H1 (cell line): ENCODE measurements at regions not wholly inside any gene's neighbourhood (a gene's known extent, or its start where the extent isn't known, plus 50 kb on each side); places are given as distances from the start of the nearest gene placed in this dataset.

Experiments used
- CTCF ChIA-PET: fragments of 300-600 bp; sonication (Branson Sonifier 250); formaldehyde crosslinking; loops from one replicate; lab custom pipeline; 2021; ENCODE audit not compliant: partially characterized antibody; lab: Charles Lee
- POLR2A ChIA-PET: fragments of 300-600 bp; sonication (Branson Sonifier 250); formaldehyde crosslinking; loops from one replicate; lab custom pipeline; 2021; ENCODE audit warnings: inconsistent platforms; ENCODE audit not compliant: partially characterized antibody; lab: Charles Lee
- DNase-seq, 2 experiments: peaks; one replicate each; pipeline versions ENCODE4 v3.0.0 to v3.0.0-alpha.2; 2010 to 2022; ENCODE audit warnings: low spot score in 2 of 2, low read depth in 1 of 2, mixed read lengths in 1 of 2
- FAIRE-seq: peaks from 2 replicates; lab custom pipeline; 2011; peaks lifted over from hg19 to GRCh38; lab: Jason Lieb, UNC
- H2AFZ ChIP-seq: 2 replicates; pipeline ENCODE4 v1.8.1; 2012; ENCODE audit warnings: low read length, inconsistent platforms
- H2AK5ac ChIP-seq: 2 replicates; pipeline ENCODE4 v1.6.1; 2013; ENCODE audit warnings: low read depth, low read length
- H2BK120ac ChIP-seq: replicated peaks from 2 replicates; pipeline ENCODE3; 2013; ENCODE audit warnings: low read depth, low read length, inconsistent platforms
- H2BK12ac ChIP-seq: 2 replicates; pipeline ENCODE4 v1.6.1; 2013; ENCODE audit warnings: low read depth, low read length
- H2BK15ac ChIP-seq: 2 replicates; pipeline ENCODE4 v1.6.1; 2013; ENCODE audit warnings: low read length
- H2BK20ac ChIP-seq: 2 replicates; pipeline ENCODE4 v1.6.1; 2013; ENCODE audit warnings: low read length
- H2BK5ac ChIP-seq: 2 replicates; pipeline ENCODE4 v1.6.1; 2013; ENCODE audit warnings: low read depth, low read length
- H3K14ac ChIP-seq: 2 replicates; pipeline ENCODE4 v1.6.1; 2013; ENCODE audit warnings: inconsistent platforms; ENCODE audit not compliant: insufficient read length
- H3K18ac ChIP-seq: 2 replicates; pipeline ENCODE4 v1.6.1; 2013; ENCODE audit warnings: low read length; ENCODE audit errors: extremely low read depth
- H3K23ac ChIP-seq: 2 replicates; pipeline ENCODE4 v1.6.1; 2013; ENCODE audit warnings: inconsistent platforms; ENCODE audit not compliant: insufficient read length
- H3K23me2 ChIP-seq: 2 replicates; pipeline ENCODE4 v1.6.1; 2013; ENCODE audit warnings: low read depth, low read length
- H3K27ac ChIP-seq: 2 replicates; pipeline ENCODE4 v1.6.1; 2011; ENCODE audit warnings: low read depth, low read length, inconsistent platforms
- H3K27me3 ChIP-seq, 4 experiments: replicated peaks in 1 of 4; 1 replicate in 1 of 4; 2 replicates in 3 of 4; pipeline versions ENCODE4 v1.6.1 to v1.8.1; 2011 to 2013; ENCODE audit warnings: low read length in 3 of 4, mild to moderate bottlenecking in 3 of 4, inconsistent platforms in 2 of 4, mixed read lengths in 2 of 4, moderate library complexity in 1 of 4; ENCODE audit not compliant: control insufficient read depth in 3 of 4, insufficient read depth in 3 of 4; ENCODE audit errors: extremely low read depth in 1 of 4
- H3K36me3 ChIP-seq, 4 experiments: 2 replicates each; pipeline versions ENCODE4 v1.6.1 to v1.8.1; 2011 to 2013; ENCODE audit warnings: mild to moderate bottlenecking in 4 of 4, low read length in 3 of 4, moderate library complexity in 2 of 4, control low read depth in 1 of 4, inconsistent platforms in 1 of 4; ENCODE audit not compliant: insufficient read depth in 4 of 4, control insufficient read depth in 2 of 4
- H3K4ac ChIP-seq: replicated peaks from 2 replicates; pipeline ENCODE3; 2013; ENCODE audit warnings: low read length, low read depth, mixed read lengths, inconsistent platforms; ENCODE audit not compliant: insufficient read length
- H3K4me1 ChIP-seq, 4 experiments: replicated peaks in 1 of 4; 1 replicate in 1 of 4; 2 replicates in 3 of 4; pipeline versions ENCODE4 v1.6.1 to v1.8.1; 2011 to 2013; ENCODE audit warnings: low read length in 3 of 4, inconsistent platforms in 2 of 4, mixed read lengths in 1 of 4; ENCODE audit not compliant: insufficient read depth in 4 of 4, control insufficient read depth in 3 of 4
- H3K4me2 ChIP-seq, 2 experiments: 2 replicates each; pipeline versions ENCODE4 v1.6.1 to v1.8.1; 2011 to 2013; ENCODE audit warnings: low read depth in 2 of 2, low read length in 2 of 2, control low read depth in 1 of 2, inconsistent platforms in 1 of 2, mild to moderate bottlenecking in 1 of 2; ENCODE audit not compliant: insufficient read depth in 1 of 2
- H3K4me3 ChIP-seq, 4 experiments: fragments of 200-600, 300-600 bp in 1 of 4; sonication (generic), shearing (Covaris generic), sonication (Bioruptor Twin) in 1 of 4; 2 replicates each; pipeline versions ENCODE4 v1.5.1 to v1.8.1; 2011 to 2016; ENCODE audit warnings: low read length in 4 of 4, low read depth in 3 of 4, control low read depth in 2 of 4, inconsistent platforms in 2 of 4, mild to moderate bottlenecking in 2 of 4, mixed read lengths in 1 of 4, moderate library complexity in 1 of 4; ENCODE audit not compliant: insufficient read depth in 2 of 4; ENCODE audit errors: extremely low read depth in 1 of 4
- H3K56ac ChIP-seq: replicated peaks from 2 replicates; pipeline ENCODE3; 2013; ENCODE audit warnings: low read depth, mild to moderate bottlenecking, mixed read lengths, low read length, inconsistent platforms; ENCODE audit not compliant: insufficient read length
- H3K79me1 ChIP-seq: 2 replicates; pipeline ENCODE4 v1.6.1; 2013; ENCODE audit warnings: low read depth, low read length, control low read depth
- H3K79me2 ChIP-seq, 2 experiments: 2 replicates each; pipeline versions ENCODE4 v1.6.1 to v1.8.1; 2012 to 2013; ENCODE audit warnings: low read length in 2 of 2, mild to moderate bottlenecking in 2 of 2, inconsistent platforms in 1 of 2; ENCODE audit not compliant: insufficient read depth in 2 of 2, control insufficient read depth in 1 of 2
- H3K9ac ChIP-seq, 4 experiments: replicated peaks in 1 of 4; 1 replicate in 1 of 4; 2 replicates in 3 of 4; pipeline versions ENCODE4 v1.6.1 to v1.8.1; 2011 to 2013; ENCODE audit warnings: low read depth in 3 of 4, low read length in 3 of 4, control low read depth in 2 of 4, mild to moderate bottlenecking in 2 of 4, moderate library complexity in 2 of 4, inconsistent platforms in 1 of 4; ENCODE audit errors: extremely low read depth in 1 of 4
- H3K9me3 ChIP-seq, 2 experiments: 2 replicates each; pipeline versions ENCODE4 v1.6.1 to v1.8.1; 2012 to 2013; ENCODE audit warnings: mild to moderate bottlenecking in 2 of 2, moderate library complexity in 2 of 2, control low read depth in 1 of 2, inconsistent platforms in 1 of 2, low read depth in 1 of 2, low read length in 1 of 2, mixed read lengths in 1 of 2; ENCODE audit not compliant: insufficient read depth in 2 of 2
- H4K20me1 ChIP-seq, 2 experiments: replicated peaks in 1 of 2; 2 replicates each; pipeline versions ENCODE3 to v1.8.1; 2011 to 2013; ENCODE audit warnings: inconsistent platforms in 2 of 2, low read length in 2 of 2, mild to moderate bottlenecking in 1 of 2; ENCODE audit not compliant: insufficient read depth in 2 of 2, control insufficient read depth in 1 of 2
- H4K5ac ChIP-seq: 2 replicates; pipeline ENCODE4 v1.6.1; 2013; ENCODE audit warnings: low read length, low read depth, mixed read lengths, inconsistent platforms; ENCODE audit not compliant: insufficient read length
- H4K8ac ChIP-seq: 2 replicates; pipeline ENCODE4 v1.8.0; 2013; ENCODE audit warnings: mild to moderate bottlenecking, moderate library complexity, low read length, inconsistent platforms; ENCODE audit not compliant: insufficient read depth; ENCODE audit errors: extremely low read depth
- H4K91ac ChIP-seq: replicated peaks from 2 replicates; pipeline ENCODE3; 2013; ENCODE audit warnings: low read length, mixed read lengths, inconsistent platforms; ENCODE audit not compliant: insufficient read length
- BACH1 ChIP-seq: IDR thresholded peaks from 2 replicates; pipeline ENCODE4 v1.6.1; 2012; ENCODE audit warnings: low read length, improper control_type of control experiment
- HDAC6 ChIP-seq: IDR thresholded peaks from one replicate; pipeline ENCODE4 v1.7.1; 2012; ENCODE audit warnings: low read depth, mild to moderate bottlenecking, inconsistent platforms, low read length, moderate library complexity
- SIRT6 ChIP-seq: IDR thresholded peaks from one replicate; pipeline ENCODE4 v1.7.1; 2012; ENCODE audit warnings: low read length, inconsistent platforms
- SP2 ChIP-seq: IDR thresholded peaks from 2 replicates; pipeline ENCODE4 v1.6.1; 2012; ENCODE audit warnings: mild to moderate bottlenecking, low read length, inconsistent platforms
- TCF12 ChIP-seq: IDR thresholded peaks from 2 replicates; pipeline ENCODE4 v1.6.1; 2011; ENCODE audit warnings: low read depth, mild to moderate bottlenecking, low read length
- ZNF274 ChIP-seq: IDR thresholded peaks from 2 replicates; pipeline ENCODE4 v1.7.0; 2012; ENCODE audit warnings: low read length, borderline replicate concordance; ENCODE audit errors: extremely low read depth
- WGBS, 2 experiments: shearing (Covaris generic) in 1 of 2; methylation state at CpG; one replicate each; pipeline versions ENCODE4 v1.1.6 to v1.1.7; 2013 to 2015; ENCODE audit warnings: low lambda C conversion rate in 2 of 2, mixed read lengths in 2 of 2, inconsistent platforms in 1 of 2, low coverage in 1 of 2, missing lambda C conversion rate in 1 of 2; ENCODE audit not compliant: insufficient replicate concordance in 2 of 2, insufficient coverage in 1 of 2, insufficient read length in 1 of 2; ENCODE audit errors: extremely low coverage in 1 of 2, missing lambda C conversion rate in 1 of 2; 5-methylcytosine and 5-hydroxymethylcytosine counted together
- TF ChIP-seq, protein P1 (sequence below): IDR thresholded peaks from 2 replicates; pipeline ENCODE4 v1.6.1; 2011; ENCODE audit warnings: low read depth, mild to moderate bottlenecking, low read length; ENCODE audit not compliant: insufficient read depth

DNA sequence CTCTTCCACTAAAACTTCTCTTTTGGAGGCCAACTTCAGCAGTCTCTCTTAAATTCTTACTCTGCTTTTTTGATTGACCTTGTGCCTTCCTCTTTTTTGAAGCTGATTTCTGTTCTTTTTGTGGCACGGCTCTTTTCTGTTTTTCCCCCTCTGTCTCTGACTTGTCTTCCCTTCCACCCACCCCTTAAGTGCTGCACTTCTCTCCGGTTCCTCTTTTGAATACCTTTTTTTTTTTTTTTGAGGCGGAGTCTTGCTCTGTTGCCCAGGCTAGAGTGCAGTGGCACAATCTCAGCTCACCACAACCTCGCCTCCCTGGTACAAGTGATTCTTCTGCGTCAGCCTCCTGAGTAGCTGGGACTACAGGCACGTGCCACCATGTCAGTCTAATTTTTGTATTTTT is 211.9 kb downstream of the BLID start:
- Histone ChIP-seq H3K27me3 (no peaks in the 10 kb centered on the region), H3K4me1 (no peaks in the 10 kb centered on the region), H3K9me3 (no peaks in the 10 kb centered on the region), H2AFZ (no peak overlapping the region), H3K4me3 (no peak overlapping the region), H3K23ac (no peak overlapping the region), H3K56ac (no peak overlapping the region), H3K9ac (no peak overlapping the region), H3K23me2 (no peaks in the 10 kb centered on the region), H2BK5ac (no peak overlapping the region), H3K27ac (no peak overlapping the region), H3K18ac (no peak overlapping the region), H3K36me3 (no peaks in the 10 kb centered on the region), H3K4me2 (no peak overlapping the region), H4K91ac (no peak overlapping the region), H2BK15ac (no peak overlapping the region), H2BK20ac (no peak overlapping the region), H3K14ac (no peak overlapping the region), H4K20me1 (no peaks in the 10 kb centered on the region), H3K4ac (no peak overlapping the region), H4K5ac (no peak overlapping the region), H2BK120ac (no peak overlapping the region), H2AK5ac (no peak overlapping the region), H3K79me1 (no peaks in the 10 kb centered on the region), H2BK12ac (no peak overlapping the region), H3K79me2 (no peaks in the 10 kb centered on the region), H4K8ac (no peak overlapping the region)
- no peak for DNase-seq
- ChIA-PET POLR2A (no interaction called here), CTCF (interaction anchor here (1.0 kb wide), 1 partner anchor 198 kb away, joined by 3 read pairs; no protein-coding TSS in a partner anchor)
- TF ChIP-seq ZNF274 (no peak), BACH1 (no peak), HDAC6 (no peak), SP2 (no peak), SIRT6 (no peak), TCF12 (no peak)
- TF ChIP-seq, protein P1, sequence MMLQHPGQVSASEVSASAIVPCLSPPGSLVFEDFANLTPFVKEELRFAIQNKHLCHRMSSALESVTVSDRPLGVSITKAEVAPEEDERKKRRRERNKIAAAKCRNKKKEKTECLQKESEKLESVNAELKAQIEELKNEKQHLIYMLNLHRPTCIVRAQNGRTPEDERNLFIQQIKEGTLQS = no peak
- no peak for FAIRE-seq
- WGBS, 2 experiments = 88% methylated on average over 6 of the region's 6 CpGs; no CpG with 5 or more reads in 1 of the 2 experiments
